ENCODE measurements at regions not wholly inside any gene's neighbourhood (a gene's known extent, or its start where the extent isn't known, plus 50 kb on each side); places are given as distances from the start of the nearest gene placed in this dataset.

DNA sequence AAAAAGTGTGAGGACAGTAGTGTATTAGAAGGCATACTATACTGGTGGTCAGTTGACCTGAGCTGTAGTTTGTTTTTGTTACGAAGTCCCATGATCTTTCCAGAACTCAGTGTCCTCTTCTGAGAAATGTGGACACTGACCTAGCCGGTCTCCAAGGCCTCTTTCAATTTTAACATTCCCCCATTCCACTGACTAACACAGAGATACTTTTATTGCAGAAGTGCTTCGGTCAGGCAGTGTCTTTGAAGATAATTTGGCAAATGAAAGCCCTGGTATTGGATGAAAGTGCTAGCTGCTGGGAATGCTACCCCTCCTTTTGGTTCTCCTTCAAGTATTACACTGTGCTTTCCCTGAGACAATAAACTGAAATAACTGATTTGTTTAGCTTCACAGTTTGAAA is 89.4 kb downstream of the LMO4 start:
- ATAC-seq = no peak
- H3K9me3 Mint-ChIP-seq = peaks cover 2% of the 10 kb centered on the region
- POLR2A ChIA-PET = no interaction called here
- no peak overlapping the region for H3K4me3 Mint-ChIP-seq
- TF ChIP-seq, protein P1, sequence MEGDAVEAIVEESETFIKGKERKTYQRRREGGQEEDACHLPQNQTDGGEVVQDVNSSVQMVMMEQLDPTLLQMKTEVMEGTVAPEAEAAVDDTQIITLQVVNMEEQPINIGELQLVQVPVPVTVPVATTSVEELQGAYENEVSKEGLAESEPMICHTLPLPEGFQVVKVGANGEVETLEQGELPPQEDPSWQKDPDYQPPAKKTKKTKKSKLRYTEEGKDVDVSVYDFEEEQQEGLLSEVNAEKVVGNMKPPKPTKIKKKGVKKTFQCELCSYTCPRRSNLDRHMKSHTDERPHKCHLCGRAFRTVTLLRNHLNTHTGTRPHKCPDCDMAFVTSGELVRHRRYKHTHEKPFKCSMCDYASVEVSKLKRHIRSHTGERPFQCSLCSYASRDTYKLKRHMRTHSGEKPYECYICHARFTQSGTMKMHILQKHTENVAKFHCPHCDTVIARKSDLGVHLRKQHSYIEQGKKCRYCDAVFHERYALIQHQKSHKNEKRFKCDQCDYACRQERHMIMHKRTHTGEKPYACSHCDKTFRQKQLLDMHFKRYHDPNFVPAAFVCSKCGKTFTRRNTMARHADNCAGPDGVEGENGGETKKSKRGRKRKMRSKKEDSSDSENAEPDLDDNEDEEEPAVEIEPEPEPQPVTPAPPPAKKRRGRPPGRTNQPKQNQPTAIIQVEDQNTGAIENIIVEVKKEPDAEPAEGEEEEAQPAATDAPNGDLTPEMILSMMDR (IDR thresholded peaks at IDR 0.05) = no peak
- no peaks in the 10 kb centered on the region for H3K36me3 Mint-ChIP-seq (ENCODE audit: low read depth)
- no peaks in the 10 kb centered on the region for H3K27me3 Mint-ChIP-seq
- H3K4me1 Mint-ChIP-seq (ENCODE audit: low read depth) = no peaks in the 10 kb centered on the region
- no peak overlapping the region for H3K27ac Mint-ChIP-seq
- intact Hi-C loops (cut with micrococcal nuclease) = no loop called here
- no peak for DNase-seq
- CTCF ChIA-PET = interaction anchor here (0.8 kb wide), 1 partner anchor 536 kb away, joined by 3 read pairs; no protein-coding TSS in a partner anchor

DNA sequence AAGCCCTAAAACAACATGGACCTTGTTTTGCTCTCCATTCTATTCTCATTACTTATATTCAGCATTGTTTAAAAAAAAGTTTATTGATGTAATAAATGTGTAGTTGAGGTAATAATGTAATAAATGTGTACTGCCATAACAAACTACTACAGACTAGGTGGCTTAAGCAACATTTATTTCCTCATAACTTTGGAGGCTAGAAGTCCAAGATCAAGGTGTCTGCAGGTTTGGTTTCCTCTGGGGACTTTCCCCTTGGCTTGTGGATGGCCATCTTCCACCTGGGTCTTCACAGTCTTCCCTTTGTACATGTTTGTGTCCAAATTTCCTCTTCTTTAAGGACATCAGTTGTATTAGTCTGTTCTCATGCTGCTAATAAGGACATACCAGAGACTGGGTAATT is 93.1 kb downstream of the LMO4 start:
- intact Hi-C loops (cut with micrococcal nuclease) = no loop called here
- Mint-ChIP-seq H3K4me1 (ENCODE audit: low read depth) (no peaks in the 10 kb centered on the region), H3K27ac (no peak overlapping the region), H3K4me3 (no peak overlapping the region), H3K9me3 (peaks cover 2% of the 10 kb centered on the region), H3K27me3 (no peaks in the 10 kb centered on the region), H3K36me3 (ENCODE audit: low read depth) (no peaks in the 10 kb centered on the region)
- ATAC-seq (no peak), DNase-seq (no peak)
- CTCF ChIA-PET = no interaction called here
- POLR2A ChIA-PET = no interaction called here
- TF ChIP-seq, protein P1 (IDR thresholded peaks at IDR 0.05) = no peak

DNA sequence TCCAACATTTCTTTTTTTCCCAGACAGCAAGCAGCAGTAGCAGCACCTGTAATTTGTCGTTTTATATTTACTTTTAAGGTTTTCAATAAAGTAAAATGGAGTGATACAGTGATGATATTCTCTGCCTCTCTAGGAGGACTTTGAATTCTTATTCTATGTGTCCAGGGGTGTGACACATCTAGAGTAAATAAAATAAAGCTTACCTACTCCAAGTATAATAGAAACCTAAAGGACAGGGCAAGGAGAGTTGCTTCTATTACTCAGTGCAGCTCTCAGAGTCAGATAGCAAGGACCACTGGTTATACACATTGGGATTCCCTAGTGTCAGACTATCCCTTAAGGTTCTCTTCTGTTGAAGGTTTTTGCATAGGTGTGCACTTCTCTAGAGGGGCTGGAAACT is 95.9 kb downstream of the LMO4 start:
- TF ChIP-seq, protein P1 (IDR thresholded peaks at IDR 0.05) = no peak
- ATAC-seq (no peak), DNase-seq (no peak)
- Mint-ChIP-seq H3K4me1 (ENCODE audit: low read depth) (no peaks in the 10 kb centered on the region), H3K9me3 (peaks cover 2% of the 10 kb centered on the region), H3K27ac (no peak overlapping the region), H3K4me3 (no peak overlapping the region), H3K27me3 (peaks cover 2% of the 10 kb centered on the region), H3K36me3 (ENCODE audit: low read depth) (no peaks in the 10 kb centered on the region)
- intact Hi-C loops (cut with micrococcal nuclease) = no loop called here
- ChIA-PET POLR2A (no interaction called here), CTCF (no interaction called here)

DNA sequence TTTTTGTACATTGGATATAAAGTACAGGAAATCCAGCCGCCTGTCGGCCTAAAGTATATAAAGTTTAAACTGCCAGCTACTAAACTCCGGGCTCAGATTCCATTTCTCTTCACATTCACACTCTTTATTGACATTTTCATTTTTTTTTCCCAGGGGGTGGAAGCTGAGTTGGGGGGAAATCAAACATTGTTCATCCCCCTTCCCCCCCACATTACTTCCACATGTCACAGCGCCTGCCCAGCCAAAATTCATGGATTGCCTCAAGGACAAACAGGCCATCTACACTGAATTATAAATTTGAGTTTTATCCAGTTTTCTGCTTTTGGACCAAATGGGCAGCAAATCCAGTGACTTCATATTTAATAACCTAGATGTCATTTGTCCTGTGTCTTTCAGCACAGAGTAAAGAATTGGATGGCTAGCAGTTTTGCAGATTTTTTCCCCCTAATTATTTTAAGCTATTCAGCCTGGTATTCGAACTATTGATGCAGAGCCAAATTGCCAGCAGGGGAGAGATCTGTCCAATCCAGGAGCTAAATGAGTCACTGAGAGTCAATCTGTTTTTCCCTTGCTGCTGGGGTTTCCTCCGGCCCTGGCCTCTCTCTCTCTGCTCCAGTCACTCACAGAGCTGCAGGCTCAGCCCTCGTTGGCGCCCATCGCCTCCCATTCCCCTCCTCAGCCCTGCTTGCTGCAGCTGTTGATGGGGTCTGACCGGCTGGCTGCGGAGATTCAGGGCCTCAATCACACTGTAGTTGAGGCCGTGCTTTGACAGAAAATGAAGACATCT is 98.0 kb downstream of the LMO4 start:
- Mint-ChIP-seq H3K27me3 (peaks cover 5% of the 10 kb centered on the region), H3K36me3 (ENCODE audit: low read depth) (no peaks in the 10 kb centered on the region), H3K9me3 (no peaks in the 10 kb centered on the region), H3K4me3 (no peak overlapping the region), H3K27ac (no peak overlapping the region), H3K4me1 (ENCODE audit: low read depth) (no peaks in the 10 kb centered on the region)
- no peak for ATAC-seq
- ChIA-PET POLR2A (no interaction called here), CTCF (no interaction called here)
- intact Hi-C loops (cut with micrococcal nuclease) = no loop called here
- TF ChIP-seq, protein P1 (IDR thresholded peaks at IDR 0.05) = no peak
- no peak for DNase-seq

DNA sequence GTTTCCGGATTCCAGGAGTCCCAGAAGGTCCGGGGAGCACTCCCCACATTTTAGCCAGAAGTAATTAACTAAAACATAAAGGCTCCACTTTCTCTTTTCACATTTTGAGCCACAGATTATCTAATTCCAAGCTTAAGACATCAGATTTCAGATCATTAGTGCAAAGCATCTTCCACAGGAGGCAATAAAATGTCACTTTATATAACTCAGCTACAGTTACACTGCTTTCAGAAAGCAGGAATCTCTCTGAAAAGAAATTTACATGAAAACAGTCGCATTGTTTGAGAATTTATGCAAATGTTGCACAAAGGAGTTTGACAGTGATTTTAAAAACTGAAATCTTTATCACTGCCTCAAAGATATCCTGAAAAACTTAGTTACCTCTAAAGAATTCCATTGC is 99.7 kb downstream of the LMO4 start:
- H3K27me3 Mint-ChIP-seq = peaks cover 8% of the 10 kb centered on the region
- H3K4me1 Mint-ChIP-seq (ENCODE audit: low read depth) = no peaks in the 10 kb centered on the region
- H3K36me3 Mint-ChIP-seq (ENCODE audit: low read depth) = no peaks in the 10 kb centered on the region
- intact Hi-C loops (cut with micrococcal nuclease) = no loop called here
- H3K27ac Mint-ChIP-seq = no peak overlapping the region
- ChIA-PET POLR2A (no interaction called here), CTCF (no interaction called here)
- no peak for ATAC-seq
- TF ChIP-seq, protein P1 (IDR thresholded peaks at IDR 0.05) = no peak
- H3K4me3 Mint-ChIP-seq = no peak overlapping the region
- no peaks in the 10 kb centered on the region for H3K9me3 Mint-ChIP-seq
- DNase-seq = no peak

All from activated CD8-positive, alpha-beta T cell treated with anti-CD3 and anti-CD28 coated beads for 36 hours (primary cell).